Hepatocyte (in vitro differentiated cells): ENCODE measurements at regions not wholly inside any gene's neighbourhood (a gene's known extent, or its start where the extent isn't known, plus 50 kb on each side); places are given as distances from the start of the nearest gene placed in this dataset.

ENCODE experiments used
- DNase-seq: peaks from one replicate; pipeline ENCODE4 v3.0.0-alpha.2; 2016; ENCODE audit warnings: low spot score
- H2AFZ ChIP-seq: fragments of 200-600 bp; sonication (generic); 2 replicates; pipeline ENCODE4 v1.6.0; 2016; ENCODE audit warnings: antibody characterized with exemption, mild to moderate bottlenecking
- H3K27ac ChIP-seq: fragments of 200-600 bp; sonication (generic); 2 replicates; pipeline ENCODE4 v1.5.1; 2016; ENCODE audit warnings: mild to moderate bottlenecking
- H3K27me3 ChIP-seq: fragments of 200-600 bp; sonication (generic); 2 replicates; pipeline ENCODE4 v1.6.1; 2016
- H3K36me3 ChIP-seq: fragments of 200-600 bp; sonication (generic); replicated peaks from 2 replicates; pipeline ENCODE4 v1.5.1; 2016; ENCODE audit warnings: low read depth; ENCODE audit not compliant: insufficient read depth
- H3K4me1 ChIP-seq: fragments of 200-600 bp; sonication (generic); 2 replicates; pipeline ENCODE4 v1.5.1; 2016; ENCODE audit warnings: mild to moderate bottlenecking, moderate library complexity; ENCODE audit not compliant: insufficient read depth
- H3K4me2 ChIP-seq: fragments of 200-600 bp; sonication (generic); 2 replicates; pipeline ENCODE4 v1.6.0; 2016
- H3K4me3 ChIP-seq: fragments of 200-600 bp; sonication (generic); 2 replicates; pipeline ENCODE4 v1.5.1; 2016; ENCODE audit warnings: mild to moderate bottlenecking
- H3K79me2 ChIP-seq: fragments of 200-600 bp; sonication (generic); 2 replicates; pipeline ENCODE4 v1.6.0; 2017; ENCODE audit warnings: mild to moderate bottlenecking
- H3K9me2 ChIP-seq: fragments of 200-600 bp; sonication (generic); replicated peaks from 2 replicates; pipeline ENCODE4 v1.6.0; 2017; ENCODE audit warnings: mild to moderate bottlenecking; ENCODE audit not compliant: insufficient read depth
- H3K9me3 ChIP-seq: fragments of 200-600 bp; sonication (generic); 2 replicates; pipeline ENCODE4 v1.5.1; 2016; ENCODE audit warnings: low read depth, mild to moderate bottlenecking
- H4K20me1 ChIP-seq: fragments of 200-600 bp; sonication (generic); 2 replicates; pipeline ENCODE4 v1.6.0; 2016; ENCODE audit warnings: mild to moderate bottlenecking; ENCODE audit not compliant: insufficient read depth, poor library complexity, severe bottlenecking
- CTCF ChIP-seq: fragments of 200-600 bp; sonication (generic); IDR thresholded peaks from 2 replicates; pipeline ENCODE4 v1.5.1; 2016; ENCODE audit warnings: antibody characterized with exemption, mild to moderate bottlenecking; ENCODE audit not compliant: poor library complexity
- EZH2 ChIP-seq: fragments of 200-600 bp; sonication (generic); IDR thresholded peaks from 2 replicates; pipeline ENCODE4 v1.6.1; 2016; ENCODE audit warnings: antibody characterized with exemption, mild to moderate bottlenecking, borderline replicate concordance
- EZH2phosphoT487 ChIP-seq: fragments of 200-600 bp; sonication (generic); IDR thresholded peaks from one replicate; pipeline ENCODE4 v1.6.1; 2018; ENCODE audit warnings: antibody characterized with exemption, mild to moderate bottlenecking, low read depth, moderate library complexity; ENCODE audit not compliant: unreplicated experiment, severe bottlenecking
- WGBS: methylation state at CpG from one replicate; pipeline ENCODE4 v1.1.6; 2016; ENCODE audit warnings: low lambda C conversion rate; ENCODE audit errors: missing lambda C conversion rate; 5-methylcytosine and 5-hydroxymethylcytosine counted together

- DNase-seq: no peak
- H3K9me2 ChIP-seq: no peaks in the 10 kb centered on the region
- peak overlapping the region; percentile 54 for H3K4me2 ChIP-seq
- H3K27me3 ChIP-seq: no peaks in the 10 kb centered on the region
- no peaks in the 10 kb centered on the region for H3K79me2 ChIP-seq
- no peaks in the 10 kb centered on the region for H3K9me3 ChIP-seq
- H3K36me3 ChIP-seq: no peaks in the 10 kb centered on the region
- 56% methylated on average over 5 of the region's 5 CpGs for WGBS
- H3K4me1 ChIP-seq: no peaks in the 10 kb centered on the region
- H3K4me3 ChIP-seq: no peak overlapping the region
- H4K20me1 ChIP-seq: no peaks in the 10 kb centered on the region
- TF ChIP-seq CTCF: no peak
- TF ChIP-seq EZH2: no peak
- TF ChIP-seq EZH2phosphoT487: no peak
- H2AFZ ChIP-seq: no peak overlapping the region
- no peak overlapping the region for H3K27ac ChIP-seq
Measured at GRCh38 chr12:98162906-98163678, 352.3 kb upstream of the TMPO start.

GRCh38 chr12:98172304-98172703 lies 343.1 kb upstream of the TMPO start:
- Histone ChIP-seq H3K4me2 (no peak overlapping the region), H3K27me3 (no peaks in the 10 kb centered on the region), H4K20me1 (no peaks in the 10 kb centered on the region), H3K4me3 (no peak overlapping the region), H3K36me3 (no peaks in the 10 kb centered on the region), H3K9me2 (no peaks in the 10 kb centered on the region), H3K79me2 (no peaks in the 10 kb centered on the region), H3K27ac (no peak overlapping the region), H3K4me1 (no peaks in the 10 kb centered on the region), H2AFZ (no peak overlapping the region), H3K9me3 (no peaks in the 10 kb centered on the region)
- no peak for DNase-seq
- TF ChIP-seq EZH2phosphoT487 (no peak), EZH2 (no peak), CTCF (no peak)
- 82% methylated on average over 2 of the region's 2 CpGs for WGBS

- Histone ChIP-seq H4K20me1 (no peaks in the 10 kb centered on the region), H3K4me1 (no peaks in the 10 kb centered on the region), H3K9me3 (no peaks in the 10 kb centered on the region), H3K4me3 (no peak overlapping the region), H3K27ac (no peak overlapping the region), H3K79me2 (no peaks in the 10 kb centered on the region), H2AFZ (no peak overlapping the region), H3K36me3 (no peaks in the 10 kb centered on the region), H3K9me2 (no peaks in the 10 kb centered on the region), H3K27me3 (no peaks in the 10 kb centered on the region), H3K4me2 (no peak overlapping the region)
- 69% methylated on average over 3 of the region's 3 CpGs for WGBS
- DNase-seq: no peak
- TF ChIP-seq CTCF (no peak), EZH2 (no peak), EZH2phosphoT487 (no peak)
Measured at GRCh38 chr12:98172801-98173200, 342.6 kb upstream of the TMPO start.
